ENCODE measurements at regions not wholly inside any gene's neighbourhood (a gene's known extent, or its start where the extent isn't known, plus 50 kb on each side); places are given as distances from the start of the nearest gene placed in this dataset.

DNA sequence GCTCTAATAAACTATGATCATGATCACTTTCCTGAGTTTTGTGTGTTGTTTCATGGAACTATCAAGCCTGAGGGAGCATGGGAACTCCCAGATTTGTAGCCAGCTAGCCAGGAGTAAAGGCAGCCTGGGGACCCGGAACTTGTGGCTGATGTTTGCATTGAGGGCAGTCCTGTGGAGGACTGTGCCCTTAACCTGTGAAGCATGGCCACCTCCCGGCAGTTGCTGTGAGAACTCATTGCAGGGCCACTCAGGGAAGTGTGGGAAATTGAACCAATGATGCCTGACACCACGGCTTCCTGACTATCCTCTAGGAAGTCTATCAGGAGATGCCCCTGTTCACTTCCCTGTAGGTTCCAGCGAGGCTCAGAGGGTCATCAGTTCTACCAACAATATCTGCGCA lies 250.6 kb downstream of the DAD1 start:
- TF ChIP-seq YY1 (IDR thresholded peaks at IDR 0.05; ENCODE audit: low read depth) (no peak), TAF1 (IDR thresholded peaks at IDR 0.05; ENCODE audit: low read depth) (no peak), NFIC (IDR thresholded peaks at IDR 0.05) (no peak), RAD21 (IDR thresholded peaks at IDR 0.05; ENCODE audit: low read depth) (no peak), CEBPB (IDR thresholded peaks at IDR 0.05) (no peak), CREB1 (IDR thresholded peaks at IDR 0.05; ENCODE audit: low read depth) (no peak), TCF12 (IDR thresholded peaks at IDR 0.05; ENCODE audit: low read depth) (no peak), TEAD4 (IDR thresholded peaks at IDR 0.05) (no peak), EGR1 (IDR thresholded peaks at IDR 0.05) (no peak), EP300 (IDR thresholded peaks at IDR 0.05; ENCODE audit: borderline replicate concordance) (no peak)
- TF ChIP-seq, protein P1, sequence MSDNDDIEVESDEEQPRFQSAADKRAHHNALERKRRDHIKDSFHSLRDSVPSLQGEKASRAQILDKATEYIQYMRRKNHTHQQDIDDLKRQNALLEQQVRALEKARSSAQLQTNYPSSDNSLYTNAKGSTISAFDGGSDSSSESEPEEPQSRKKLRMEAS (IDR thresholded peaks at IDR 0.05), result no peak
- TF ChIP-seq, protein P2, sequence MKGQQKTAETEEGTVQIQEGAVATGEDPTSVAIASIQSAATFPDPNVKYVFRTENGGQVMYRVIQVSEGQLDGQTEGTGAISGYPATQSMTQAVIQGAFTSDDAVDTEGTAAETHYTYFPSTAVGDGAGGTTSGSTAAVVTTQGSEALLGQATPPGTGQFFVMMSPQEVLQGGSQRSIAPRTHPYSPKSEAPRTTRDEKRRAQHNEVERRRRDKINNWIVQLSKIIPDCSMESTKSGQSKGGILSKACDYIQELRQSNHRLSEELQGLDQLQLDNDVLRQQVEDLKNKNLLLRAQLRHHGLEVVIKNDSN (IDR thresholded peaks at IDR 0.05), result no peak
- TF ChIP-seq, protein P3, sequence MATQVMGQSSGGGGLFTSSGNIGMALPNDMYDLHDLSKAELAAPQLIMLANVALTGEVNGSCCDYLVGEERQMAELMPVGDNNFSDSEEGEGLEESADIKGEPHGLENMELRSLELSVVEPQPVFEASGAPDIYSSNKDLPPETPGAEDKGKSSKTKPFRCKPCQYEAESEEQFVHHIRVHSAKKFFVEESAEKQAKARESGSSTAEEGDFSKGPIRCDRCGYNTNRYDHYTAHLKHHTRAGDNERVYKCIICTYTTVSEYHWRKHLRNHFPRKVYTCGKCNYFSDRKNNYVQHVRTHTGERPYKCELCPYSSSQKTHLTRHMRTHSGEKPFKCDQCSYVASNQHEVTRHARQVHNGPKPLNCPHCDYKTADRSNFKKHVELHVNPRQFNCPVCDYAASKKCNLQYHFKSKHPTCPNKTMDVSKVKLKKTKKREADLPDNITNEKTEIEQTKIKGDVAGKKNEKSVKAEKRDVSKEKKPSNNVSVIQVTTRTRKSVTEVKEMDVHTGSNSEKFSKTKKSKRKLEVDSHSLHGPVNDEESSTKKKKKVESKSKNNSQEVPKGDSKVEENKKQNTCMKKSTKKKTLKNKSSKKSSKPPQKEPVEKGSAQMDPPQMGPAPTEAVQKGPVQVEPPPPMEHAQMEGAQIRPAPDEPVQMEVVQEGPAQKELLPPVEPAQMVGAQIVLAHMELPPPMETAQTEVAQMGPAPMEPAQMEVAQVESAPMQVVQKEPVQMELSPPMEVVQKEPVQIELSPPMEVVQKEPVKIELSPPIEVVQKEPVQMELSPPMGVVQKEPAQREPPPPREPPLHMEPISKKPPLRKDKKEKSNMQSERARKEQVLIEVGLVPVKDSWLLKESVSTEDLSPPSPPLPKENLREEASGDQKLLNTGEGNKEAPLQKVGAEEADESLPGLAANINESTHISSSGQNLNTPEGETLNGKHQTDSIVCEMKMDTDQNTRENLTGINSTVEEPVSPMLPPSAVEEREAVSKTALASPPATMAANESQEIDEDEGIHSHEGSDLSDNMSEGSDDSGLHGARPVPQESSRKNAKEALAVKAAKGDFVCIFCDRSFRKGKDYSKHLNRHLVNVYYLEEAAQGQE (IDR thresholded peaks at IDR 0.05; ENCODE audit: low read depth), result no peak
